ENCODE measurements at regions not wholly inside any gene's neighbourhood (a gene's known extent, or its start where the extent isn't known, plus 50 kb on each side); places are given as distances from the start of the nearest gene placed in this dataset.

GRCh38 chr5:135662683-135663082 lies 83.9 kb upstream of the CXCL14 start:
- no peak for DNase-seq (ENCODE audit: low spot score)

- no peak for DNase-seq (ENCODE audit: low spot score)
These were observed 83.3 kb upstream of the CXCL14 start for GRCh38 chr5:135662061-135662481.

GRCh38 chr5:135660826-135661575 lies 82.2 kb upstream of the CXCL14 start:
- no peak for DNase-seq (ENCODE audit: low spot score)

- no peak for DNase-seq (ENCODE audit: low spot score)
These were observed 78.9 kb upstream of the CXCL14 start for GRCh38 chr5:135657536-135658305.

- peak; percentile 77 for DNase-seq (ENCODE audit: low spot score)
These were observed 76.7 kb upstream of the CXCL14 start for GRCh38 chr5:135655468-135655815.

GRCh38 chr5:135654761-135655467 lies 76.1 kb upstream of the CXCL14 start:
- DNase-seq (ENCODE audit: low spot score), result peak; percentile 77

- DNase-seq (ENCODE audit: low spot score), result no peak
These were observed 72.4 kb upstream of the CXCL14 start for GRCh38 chr5:135651156-135651555.

- DNase-seq (ENCODE audit: low spot score), result no peak
These were observed 71.3 kb upstream of the CXCL14 start for GRCh38 chr5:135650081-135650480.

DNA sequence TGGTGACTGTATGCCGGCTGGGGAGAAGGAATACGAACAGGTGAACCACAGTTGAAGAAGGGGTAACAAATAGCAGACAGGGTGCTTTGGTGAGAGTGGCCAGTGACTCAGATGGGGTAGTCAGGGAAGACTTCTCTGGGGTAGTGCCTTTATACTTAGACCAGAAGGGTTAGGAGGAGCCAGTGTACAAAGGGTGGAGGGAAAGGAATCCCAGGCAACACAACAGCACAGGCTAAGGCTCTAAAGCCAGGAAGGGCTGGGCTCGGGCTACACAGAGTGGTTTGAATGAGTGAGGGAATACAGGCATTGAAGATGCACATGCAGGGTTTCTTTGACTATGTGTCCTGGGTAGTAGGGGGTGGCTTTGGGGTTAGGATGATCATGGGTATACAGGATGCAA lies 70.6 kb upstream of the CXCL14 start:
- DNase-seq (ENCODE audit: low spot score), result no peak

- no peak for DNase-seq (ENCODE audit: low spot score)
These were observed 69.3 kb upstream of the CXCL14 start for GRCh38 chr5:135648116-135648515.

DNA sequence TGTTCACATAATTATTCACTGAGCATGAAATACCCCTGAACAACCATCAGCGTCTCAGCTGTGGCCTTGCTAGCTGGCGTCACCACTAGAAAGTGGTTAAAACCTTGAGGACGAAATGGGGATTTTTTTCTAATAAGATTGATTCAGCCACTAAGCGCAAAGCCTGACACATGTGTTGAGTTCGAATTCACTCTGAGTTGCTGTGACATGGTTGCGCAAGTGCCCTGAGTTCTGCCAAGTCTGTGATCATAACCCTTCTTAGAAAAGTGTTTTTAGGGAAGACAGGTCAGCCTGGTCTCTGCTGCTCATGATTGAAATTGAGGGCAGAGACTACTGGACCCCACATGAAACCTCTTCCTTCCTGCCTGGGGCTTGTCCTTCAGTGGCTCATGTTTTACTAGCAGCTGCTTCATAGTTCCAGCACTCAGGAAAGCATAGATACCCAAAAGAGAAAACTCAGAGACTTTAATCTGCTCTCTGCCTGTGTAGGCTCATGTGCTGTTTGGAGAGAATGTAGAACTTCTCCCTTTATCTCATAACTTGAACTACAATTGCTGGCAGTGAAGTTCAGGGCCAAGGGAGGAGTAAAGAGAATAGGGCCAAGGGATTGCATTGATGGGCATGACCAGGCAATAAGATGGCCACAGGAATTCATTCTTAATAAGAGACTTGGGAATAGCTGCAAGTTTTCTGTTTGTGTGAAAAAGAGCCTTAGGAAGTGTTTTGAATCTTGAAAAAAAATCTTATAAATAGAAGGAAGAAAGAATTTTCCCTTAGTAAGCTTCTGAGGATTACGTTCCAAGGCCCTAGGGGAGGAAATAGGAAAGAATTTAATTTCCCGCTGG lies 66.8 kb upstream of the CXCL14 start:
- DNase-seq (ENCODE audit: low spot score), result no peak

DNA sequence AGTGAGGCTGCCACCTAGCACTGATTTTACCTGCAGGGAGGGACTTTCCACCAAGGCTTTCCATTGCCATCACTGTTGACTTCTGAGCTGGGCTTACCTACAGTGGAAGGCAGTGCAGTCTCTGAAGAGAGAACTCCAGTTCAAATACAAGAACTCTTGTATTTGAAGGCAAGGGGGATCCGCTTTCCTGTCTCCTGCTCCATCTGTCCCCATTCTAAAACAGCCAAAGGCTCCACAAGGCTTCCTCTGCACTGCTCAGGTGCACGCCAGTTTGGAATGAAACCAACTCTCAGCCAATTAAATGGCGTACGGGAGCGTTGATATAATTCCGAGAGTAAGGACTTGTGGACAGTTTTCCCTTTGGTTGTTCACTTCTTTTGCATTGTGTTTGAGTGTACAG lies 66.0 kb upstream of the CXCL14 start:
- no peak for DNase-seq (ENCODE audit: low spot score)

- DNase-seq (ENCODE audit: low spot score), result no peak
These were observed 65.3 kb upstream of the CXCL14 start for GRCh38 chr5:135643881-135644766.

DNA sequence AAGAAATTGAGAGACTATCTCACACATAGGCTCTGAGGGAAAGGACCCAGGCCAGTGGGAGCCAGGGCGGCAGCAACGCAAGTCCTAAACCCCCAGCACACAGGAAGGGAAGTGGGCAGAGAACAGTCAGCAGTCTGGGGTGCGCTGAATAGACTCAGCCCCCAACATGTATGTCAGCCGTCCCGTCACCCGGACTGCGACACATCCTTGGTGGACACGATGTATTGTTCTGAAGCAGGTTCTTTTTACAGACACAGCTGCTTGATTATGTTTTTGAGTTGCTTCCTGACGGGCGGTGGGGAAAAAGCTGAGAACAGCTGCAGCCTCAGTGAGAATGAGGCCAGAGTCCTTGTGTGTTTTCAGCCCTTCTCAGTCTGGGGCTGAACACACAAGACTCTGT lies 64.1 kb upstream of the CXCL14 start:
- DNase-seq (ENCODE audit: low spot score), result no peak

GRCh38 chr5:135642488-135642870 lies 63.7 kb upstream of the CXCL14 start:
- DNase-seq (ENCODE audit: low spot score), result no peak

DNA sequence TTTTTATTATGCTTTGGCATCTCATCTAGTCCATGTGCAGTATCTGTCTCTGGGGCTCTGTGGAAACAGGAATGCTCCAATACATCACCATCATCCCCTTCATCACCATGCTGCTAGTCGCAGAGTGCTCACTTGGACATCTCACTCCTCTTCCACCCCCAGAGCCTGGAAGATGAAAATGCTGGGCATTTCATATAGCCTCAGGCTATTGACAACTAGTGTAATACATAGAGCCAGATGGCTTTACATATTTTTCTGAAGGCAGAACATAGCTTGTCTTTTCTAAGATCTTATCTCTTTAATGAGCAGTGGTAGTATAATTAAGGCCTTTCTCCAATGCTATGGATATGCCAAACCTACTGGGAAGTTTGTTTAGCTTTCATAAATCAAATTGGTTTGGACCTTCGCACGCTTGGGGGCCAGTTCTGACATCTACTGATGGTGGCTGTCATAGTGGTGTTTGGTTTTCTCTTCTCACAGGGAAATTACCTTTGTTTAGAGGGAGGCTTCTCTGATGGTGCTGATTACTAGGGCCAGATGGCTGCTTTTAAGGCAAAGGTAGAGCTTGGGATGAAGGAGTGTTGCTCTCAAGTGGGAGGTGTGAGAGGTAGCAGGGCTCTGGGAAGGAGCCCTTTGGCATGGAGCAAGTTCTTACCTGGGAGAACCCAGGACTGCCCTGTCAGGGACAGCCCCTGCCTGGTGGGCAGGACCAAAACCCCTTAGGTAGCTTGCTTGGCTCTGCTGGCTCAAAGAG lies 63.1 kb upstream of the CXCL14 start:
- DNase-seq (ENCODE audit: low spot score), result no peak

DNA sequence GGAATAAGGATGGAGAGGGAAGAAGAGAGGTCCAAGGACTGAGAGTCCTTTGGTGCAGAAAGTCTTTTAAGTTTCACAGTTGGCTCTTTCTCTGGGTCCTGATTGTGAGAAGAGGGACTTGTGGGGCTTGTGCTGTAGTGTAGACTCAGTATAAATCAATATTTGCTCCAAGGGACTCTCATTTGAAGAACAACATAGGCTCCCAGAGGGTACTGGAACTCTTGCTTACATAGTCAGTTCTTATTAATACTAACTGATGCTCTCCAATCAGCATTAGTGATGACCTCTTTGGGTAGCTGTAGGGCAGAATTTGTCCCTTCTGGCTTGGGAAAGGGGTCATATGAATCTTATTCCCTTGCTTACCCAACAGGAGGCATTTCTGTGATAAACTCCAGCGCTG lies 62.5 kb upstream of the CXCL14 start:
- DNase-seq (ENCODE audit: low spot score), result no peak

GRCh38 chr5:135635451-135635850 lies 56.7 kb upstream of the CXCL14 start:
- DNase-seq (ENCODE audit: low spot score), result no peak

- DNase-seq (ENCODE audit: low spot score), result no peak
These were observed 54.0 kb upstream of the CXCL14 start for GRCh38 chr5:135632798-135633197.

GRCh38 chr5:135631391-135631790 lies 52.6 kb upstream of the CXCL14 start:
- no peak for DNase-seq (ENCODE audit: low spot score)

Measured in left forelimb (tissue), 1 donor.